DND-41 (cell line): ENCODE measurements at regions not wholly inside any gene's neighbourhood (a gene's known extent, or its start where the extent isn't known, plus 50 kb on each side); places are given as distances from the start of the nearest gene placed in this dataset.

ENCODE experiments used
- CTCF ChIP-seq: IDR thresholded peaks from 2 replicates; pipeline ENCODE4 v1.5.1; 2012; ENCODE audit warnings: borderline replicate concordance, low read length, moderate library complexity, mild to moderate bottlenecking; ENCODE audit not compliant: poor library complexity, severe bottlenecking; ENCODE audit errors: extremely low read depth
- EZH2 ChIP-seq: IDR thresholded peaks from 3 replicates; pipeline ENCODE4 v1.6.1; 2012; ENCODE audit warnings: borderline replicate concordance, low read depth, mild to moderate bottlenecking, moderate library complexity, low read length, inconsistent platforms; ENCODE audit not compliant: severe bottlenecking

- TF ChIP-seq CTCF, result no peak
- TF ChIP-seq EZH2, result no peak
Measured at GRCh38 chr7:63067897-63068585, 930.6 kb upstream of the ZNF722 start.
